Liver (tissue), 3 donors: ENCODE measurements at regions not wholly inside any gene's neighbourhood (a gene's known extent, or its start where the extent isn't known, plus 50 kb on each side); places are given as distances from the start of the nearest gene placed in this dataset.

Experiments used
- CTCF ChIP-seq: fragments of 150-350 bp; IDR thresholded peaks from 2 replicates; pipeline ENCODE4 v1.5.1; 2017; ENCODE audit warnings: improper control_type of control experiment, low read depth, low read length; ENCODE audit not compliant: missing input control
- MAX ChIP-seq: IDR thresholded peaks from 2 replicates; pipeline ENCODE4 v1.6.1; 2016; ENCODE audit warnings: antibody characterized with exemption
- RAD21 ChIP-seq, 2 donors: IDR thresholded peaks; 2 replicates each; pipeline ENCODE4 v1.6.1; 2016; ENCODE audit warnings: antibody characterized with exemption in 2 of 2, mild to moderate bottlenecking in 2 of 2
- REST ChIP-seq: IDR thresholded peaks from 2 replicates; pipeline ENCODE4 v1.6.1; 2016; ENCODE audit warnings: antibody characterized with exemption, mild to moderate bottlenecking
- TAF1 ChIP-seq: conservative IDR thresholded peaks from 2 replicates; pipeline ENCODE4 v1.6.1; 2016; ENCODE audit warnings: antibody characterized with exemption, mild to moderate bottlenecking
- YY1 ChIP-seq: IDR thresholded peaks from 2 replicates; pipeline ENCODE4 v1.6.1; 2016; ENCODE audit warnings: antibody characterized with exemption, mild to moderate bottlenecking
- ZBTB33 ChIP-seq: IDR thresholded peaks from 2 replicates; pipeline ENCODE4 v1.6.1; 2016; ENCODE audit warnings: antibody characterized with exemption
- donor health status: healthy.
- donor health status: healthy.

GRCh38 chr12:16763901-16764300 lies 157.9 kb upstream of the LMO3 start:
- TF ChIP-seq YY1 (no peak), REST (no peak), CTCF (no peak), TAF1 (no peak), RAD21 (IDR thresholded peaks at IDR 0.05) (no peak), ZBTB33 (no peak), MAX (no peak)
